GM06990 (cell line): ENCODE measurements at regions not wholly inside any gene's neighbourhood (a gene's known extent, or its start where the extent isn't known, plus 50 kb on each side); places are given as distances from the start of the nearest gene placed in this dataset.

ENCODE experiments used
- DNase-seq: peaks from one replicate; pipeline ENCODE4 v3.0.0-alpha.2; 2011; ENCODE audit not compliant: insufficient read length; ENCODE audit errors: extremely low read depth
- H3K27me3 ChIP-seq: replicated peaks from 2 replicates; pipeline ENCODE4 v1.6.0; 2011; ENCODE audit warnings: low read length; ENCODE audit not compliant: control insufficient read depth, insufficient read depth
- H3K36me3 ChIP-seq: 2 replicates; pipeline ENCODE4 v1.5.1; 2011; ENCODE audit warnings: low read length; ENCODE audit not compliant: control insufficient read depth, insufficient read depth
- H3K4me3 ChIP-seq: replicated peaks from 2 replicates; pipeline ENCODE4 v1.5.1; 2011; ENCODE audit warnings: low read depth, mild to moderate bottlenecking, control low read depth, low read length
- CTCF ChIP-seq: IDR thresholded peaks from 2 replicates; pipeline ENCODE4 v1.5.1; 2011; ENCODE audit warnings: low read length, control low read depth, mild to moderate bottlenecking, inconsistent platforms; ENCODE audit not compliant: insufficient read depth, poor library complexity, severe bottlenecking

- no peak for DNase-seq
- no peak for TF ChIP-seq CTCF
- no peaks in the 10 kb centered on the region for H3K27me3 ChIP-seq
- no peaks in the 10 kb centered on the region for H3K36me3 ChIP-seq
- no peak overlapping the region for H3K4me3 ChIP-seq
Observed at GRCh38 chr16:65722429-65722828, 600.6 kb upstream of the CDH11 start.

- Histone ChIP-seq H3K4me3 (no peak overlapping the region), H3K36me3 (no peaks in the 10 kb centered on the region), H3K27me3 (no peaks in the 10 kb centered on the region)
- TF ChIP-seq CTCF, result no peak
- DNase-seq, result no peak
Observed at GRCh38 chr16:65717846-65718245, 596.0 kb upstream of the CDH11 start.

GRCh38 chr16:65716737-65717700 is 595.2 kb upstream of the CDH11 start:
- no peaks in the 10 kb centered on the region for H3K36me3 ChIP-seq
- TF ChIP-seq CTCF, result no peak
- no peaks in the 10 kb centered on the region for H3K27me3 ChIP-seq
- no peak overlapping the region for H3K4me3 ChIP-seq
- DNase-seq, result no peak

GRCh38 chr16:65713181-65713808 is 591.4 kb upstream of the CDH11 start:
- no peak for DNase-seq
- H3K36me3 ChIP-seq, result no peaks in the 10 kb centered on the region
- TF ChIP-seq CTCF, result no peak
- no peak overlapping the region for H3K4me3 ChIP-seq
- H3K27me3 ChIP-seq, result no peaks in the 10 kb centered on the region

- no peaks in the 10 kb centered on the region for H3K36me3 ChIP-seq
- H3K4me3 ChIP-seq, result no peak overlapping the region
- no peak for TF ChIP-seq CTCF
- no peak for DNase-seq
- H3K27me3 ChIP-seq, result no peaks in the 10 kb centered on the region
Observed at GRCh38 chr16:65710107-65710506, 588.2 kb upstream of the CDH11 start.
